Activated gamma-delta T cell (primary cell): ENCODE measurements at regions not wholly inside any gene's neighbourhood (a gene's known extent, or its start where the extent isn't known, plus 50 kb on each side); places are given as distances from the start of the nearest gene placed in this dataset.
"Not testable (repeated sequence)": the region's sequence is repeated elsewhere in the genome, so short reads cannot be mapped to it uniquely, and the experiment has no call there.

Experiments
- DNase-seq: peaks from one replicate; lab custom pipeline; 2025; lab: John Stamatoyannopoulos, UW

GRCh38 chr10:35854661-35855060 is 212.6 kb upstream of the FZD8 start:
- DNase-seq = no peak

- DNase-seq = no peak
Observed at GRCh38 chr10:35852721-35853120, 210.6 kb upstream of the FZD8 start.

GRCh38 chr10:35848412-35848811 is 206.3 kb upstream of the FZD8 start:
- DNase-seq = no peak

- DNase-seq = no peak
Observed at GRCh38 chr10:35844686-35845085, 202.6 kb upstream of the FZD8 start.

GRCh38 chr10:35843524-35844181 is 201.6 kb upstream of the FZD8 start:
- no peak for DNase-seq

- DNase-seq = no peak
Observed at GRCh38 chr10:35838054-35838453, 196.0 kb upstream of the FZD8 start.

- no peak for DNase-seq
Observed at GRCh38 chr10:35835545-35835944, 193.4 kb upstream of the FZD8 start.

- no peak for DNase-seq
Observed at GRCh38 chr10:35834877-35835494, 192.9 kb upstream of the FZD8 start.

- DNase-seq = no peak
Observed at GRCh38 chr10:35827783-35828182, 185.7 kb upstream of the FZD8 start.

- DNase-seq = no peak
Observed at GRCh38 chr10:35824704-35825103, 182.6 kb upstream of the FZD8 start.

- DNase-seq = no peak
Observed at GRCh38 chr10:35822316-35822715, 180.2 kb upstream of the FZD8 start.

GRCh38 chr10:35821339-35821911 is 179.3 kb upstream of the FZD8 start:
- no peak for DNase-seq

GRCh38 chr10:35819736-35820135 is 177.6 kb upstream of the FZD8 start:
- no peak for DNase-seq

- DNase-seq = no peak
Observed at GRCh38 chr10:35819011-35819410, 176.9 kb upstream of the FZD8 start.

GRCh38 chr10:35817109-35817508 is 175.0 kb upstream of the FZD8 start:
- not testable (repeated sequence) for DNase-seq

GRCh38 chr10:35813219-35813618 is 171.1 kb upstream of the FZD8 start:
- DNase-seq = no peak

GRCh38 chr10:35808344-35808743 is 166.2 kb upstream of the FZD8 start:
- no peak for DNase-seq

GRCh38 chr10:35803046-35803445 is 160.9 kb upstream of the FZD8 start:
- no peak for DNase-seq

GRCh38 chr10:35797187-35797586 is 155.1 kb upstream of the FZD8 start:
- no peak for DNase-seq

- DNase-seq = no peak
Observed at GRCh38 chr10:35795131-35795824, 153.2 kb upstream of the FZD8 start.

- no peak for DNase-seq
Observed at GRCh38 chr10:35794703-35795102, 152.6 kb upstream of the FZD8 start.

- DNase-seq = no peak
Observed at GRCh38 chr10:35792291-35792690, 150.2 kb upstream of the FZD8 start.

- DNase-seq = no peak
Observed at GRCh38 chr10:35789996-35790395, 147.9 kb upstream of the FZD8 start.
